Trophoblast cell (in vitro differentiated cells and primary cell): ENCODE measurements at regions not wholly inside any gene's neighbourhood (a gene's known extent, or its start where the extent isn't known, plus 50 kb on each side); places are given as distances from the start of the nearest gene placed in this dataset.
A peak's percentile ranks its signal among the peaks of the same experiment; 100 is the strongest.
"Not testable (repeated sequence)": the region's sequence is repeated elsewhere in the genome, so short reads cannot be mapped to it uniquely, and the experiment has no call there.

Experiments
- DNase-seq, 2 donors: peaks; one replicate each; pipeline ENCODE4 v3.0.0-alpha.2; 2016
- H2AFZ ChIP-seq: 2 replicates; pipeline ENCODE4 v1.6.1; 2013; ENCODE audit warnings: low read length, moderate library complexity, mild to moderate bottlenecking; ENCODE audit not compliant: insufficient read depth, poor library complexity
- H2AK5ac ChIP-seq: 2 replicates; pipeline ENCODE4 v1.6.1; 2013; ENCODE audit warnings: mild to moderate bottlenecking, low read length
- H2BK120ac ChIP-seq: 2 replicates; pipeline ENCODE4 v1.6.1; 2013; ENCODE audit warnings: low read length, mild to moderate bottlenecking, moderate library complexity; ENCODE audit not compliant: insufficient read depth, poor library complexity
- H2BK12ac ChIP-seq: 2 replicates; pipeline ENCODE4 v1.6.1; 2013; ENCODE audit warnings: mild to moderate bottlenecking, low read length, moderate library complexity
- H2BK5ac ChIP-seq: 2 replicates; pipeline ENCODE4 v1.6.1; 2013; ENCODE audit warnings: low read length, low read depth, moderate library complexity, mild to moderate bottlenecking; ENCODE audit not compliant: poor library complexity
- H3K14ac ChIP-seq: 2 replicates; pipeline ENCODE4 v1.6.1; 2013; ENCODE audit warnings: mild to moderate bottlenecking, low read length
- H3K18ac ChIP-seq: 2 replicates; pipeline ENCODE4 v1.6.1; 2013; ENCODE audit warnings: mild to moderate bottlenecking, low read length
- H3K23ac ChIP-seq: 2 replicates; pipeline ENCODE4 v1.6.1; 2013; ENCODE audit warnings: low read length
- H3K27ac ChIP-seq: 2 replicates; pipeline ENCODE4 v1.5.1; 2013; ENCODE audit warnings: low read depth, mild to moderate bottlenecking, inconsistent platforms, low read length, moderate library complexity
- H3K27me3 ChIP-seq: 2 replicates; pipeline ENCODE4 v1.6.1; 2013; ENCODE audit warnings: inconsistent platforms, mild to moderate bottlenecking, low read length, moderate library complexity; ENCODE audit not compliant: insufficient read depth
- H3K36me3 ChIP-seq, 2 experiments: 1 replicate in 1 of 2; 2 replicates in 1 of 2; pipeline ENCODE4 v1.6.1; 2013; ENCODE audit warnings: low read length in 2 of 2, mild to moderate bottlenecking in 2 of 2, moderate library complexity in 1 of 2; ENCODE audit not compliant: insufficient read depth in 2 of 2, control insufficient read depth in 1 of 2
- H3K4ac ChIP-seq: 2 replicates; pipeline ENCODE4 v1.6.1; 2013; ENCODE audit warnings: low read depth, mild to moderate bottlenecking, low read length, moderate library complexity
- H3K4me1 ChIP-seq, 2 experiments: 1 replicate in 1 of 2; 2 replicates in 1 of 2; pipeline ENCODE4 v1.6.1; 2013; ENCODE audit warnings: low read length in 2 of 2, mild to moderate bottlenecking in 2 of 2, moderate library complexity in 1 of 2; ENCODE audit not compliant: insufficient read depth in 2 of 2, control insufficient read depth in 1 of 2
- H3K4me2 ChIP-seq: 2 replicates; pipeline ENCODE4 v1.6.1; 2013; ENCODE audit warnings: inconsistent platforms, mild to moderate bottlenecking, low read length, moderate library complexity
- H3K4me3 ChIP-seq: 2 replicates; pipeline ENCODE4 v1.5.1; 2013; ENCODE audit warnings: mild to moderate bottlenecking, low read depth, low read length, inconsistent platforms
- H3K79me1 ChIP-seq: one replicate; pipeline ENCODE4 v1.6.1; 2013; ENCODE audit warnings: low read length
- H3K79me2 ChIP-seq: 2 replicates; pipeline ENCODE4 v1.6.1; 2013; ENCODE audit warnings: low read length, mild to moderate bottlenecking; ENCODE audit not compliant: control insufficient read depth, insufficient read depth, poor library complexity
- H3K9ac ChIP-seq: 2 replicates; pipeline ENCODE4 v1.6.1; 2013; ENCODE audit warnings: mild to moderate bottlenecking, low read length
- H3K9me3 ChIP-seq: 2 replicates; pipeline ENCODE4 v1.6.1; 2013; ENCODE audit warnings: low read depth, mild to moderate bottlenecking, control low read depth, inconsistent platforms, low read length; ENCODE audit not compliant: insufficient read depth
- H4K12ac ChIP-seq: 2 replicates; pipeline ENCODE4 v1.6.1; 2013; ENCODE audit warnings: low read depth, mild to moderate bottlenecking, low read length, moderate library complexity
- H4K8ac ChIP-seq: 2 replicates; pipeline ENCODE4 v1.6.1; 2013; ENCODE audit warnings: low read depth, mild to moderate bottlenecking, low read length, moderate library complexity
- H4K91ac ChIP-seq: one replicate; pipeline ENCODE4 v1.6.1; 2013; ENCODE audit warnings: low read depth, mild to moderate bottlenecking, low read length, moderate library complexity
- WGBS: extraction: QIAGEN DNeasy Blood & Tissue Kit; methylation state at CpG from one replicate; pipeline ENCODE4 v1.1.7; 2013; ENCODE audit warnings: missing lambda C conversion rate; ENCODE audit not compliant: insufficient read length, insufficient coverage; ENCODE audit errors: extremely low coverage; 5-methylcytosine and 5-hydroxymethylcytosine counted together

DNA sequence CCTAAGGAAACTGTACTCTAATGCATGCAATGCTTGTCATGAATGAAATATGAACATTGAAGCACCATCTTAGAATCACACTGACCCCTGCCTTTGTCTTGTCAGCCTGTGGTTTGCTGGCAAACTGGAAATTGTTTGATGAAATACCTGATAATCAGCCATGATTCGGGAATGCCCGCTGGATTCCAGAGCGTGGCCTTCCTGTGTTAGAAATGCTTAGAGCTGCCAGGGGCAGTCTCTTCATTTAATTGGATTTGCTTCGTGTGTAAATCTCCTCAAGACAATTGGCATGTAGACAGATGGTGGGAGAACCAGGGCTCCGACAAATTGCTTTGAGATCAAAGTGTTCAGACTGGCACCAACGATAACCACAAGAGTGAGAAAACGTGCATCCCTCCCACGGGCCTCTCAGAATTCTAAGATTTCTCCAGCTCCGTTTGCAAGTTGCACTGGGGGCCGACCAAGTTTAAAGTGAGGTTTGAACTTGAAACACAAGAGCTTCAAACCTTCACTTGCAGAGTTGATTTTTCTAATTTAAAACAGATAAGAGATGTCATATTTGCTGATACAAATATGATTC lies 146.2 kb downstream of the ARRDC4 start:
- H2AFZ ChIP-seq, H3K27ac ChIP-seq, H2AK5ac ChIP-seq, H3K18ac ChIP-seq, H2BK5ac ChIP-seq, H3K23ac ChIP-seq, H4K91ac ChIP-seq, H3K27me3 ChIP-seq, H3K4me2 ChIP-seq, H3K4me3 ChIP-seq, H2BK12ac ChIP-seq, H3K14ac ChIP-seq, H3K79me2 ChIP-seq, H3K36me3 ChIP-seq, H3K79me1 ChIP-seq, H3K4me1 ChIP-seq, H3K4ac ChIP-seq, H2BK120ac ChIP-seq, H4K12ac ChIP-seq, H3K9me3 ChIP-seq, H3K9ac ChIP-seq, H4K8ac ChIP-seq: not testable (repeated sequence)
- peak; percentile 50 to 75 for DNase-seq
- no CpG with 5 or more reads among the region's 10 CpGs for WGBS

DNA sequence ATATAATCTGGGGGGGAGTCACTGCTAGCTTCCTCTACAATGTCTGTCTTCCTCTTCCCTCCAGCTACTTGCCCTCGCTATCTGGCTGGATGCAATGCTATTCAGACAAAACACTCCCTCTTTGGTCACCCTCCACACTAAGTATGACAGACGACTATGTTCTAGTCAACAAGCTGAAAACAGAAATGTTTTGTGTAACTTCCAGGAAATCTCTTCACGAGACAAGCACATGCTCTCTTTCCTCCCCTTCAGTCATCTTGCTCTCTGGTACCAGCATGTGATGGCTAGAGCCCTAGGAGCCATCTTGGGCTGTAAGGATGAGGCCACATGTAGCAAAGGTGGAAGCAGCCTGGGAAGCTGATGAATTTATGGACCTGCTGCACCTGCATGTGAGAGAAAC lies 151.3 kb downstream of the ARRDC4 start:
- H3K4me3 ChIP-seq, result no peak overlapping the region
- H3K9ac ChIP-seq, result no peak overlapping the region
- no peak overlapping the region for H2AK5ac ChIP-seq
- no peak overlapping the region for H4K91ac ChIP-seq
- H2AFZ ChIP-seq, result no peak overlapping the region
- H3K18ac ChIP-seq, result no peak overlapping the region
- no peaks in the 10 kb centered on the region for H3K36me3 ChIP-seq
- no peak overlapping the region for H4K8ac ChIP-seq
- no peaks in the 10 kb centered on the region for H3K79me1 ChIP-seq
- no peaks in the 10 kb centered on the region for H3K27me3 ChIP-seq
- H2BK120ac ChIP-seq, result no peak overlapping the region
- H3K4ac ChIP-seq, result no peak overlapping the region
- no peaks in the 10 kb centered on the region for H3K79me2 ChIP-seq
- H2BK12ac ChIP-seq, result no peak overlapping the region
- H2BK5ac ChIP-seq, result no peak overlapping the region
- H3K4me1 ChIP-seq, result no peaks in the 10 kb centered on the region
- DNase-seq, result no peak
- WGBS, result no CpG with 5 or more reads among the region's 3 CpGs
- no peak overlapping the region for H4K12ac ChIP-seq
- H3K9me3 ChIP-seq, result no peaks in the 10 kb centered on the region
- no peak overlapping the region for H3K14ac ChIP-seq
- H3K27ac ChIP-seq, result no peak overlapping the region
- H3K4me2 ChIP-seq, result no peak overlapping the region
- no peak overlapping the region for H3K23ac ChIP-seq

DNA sequence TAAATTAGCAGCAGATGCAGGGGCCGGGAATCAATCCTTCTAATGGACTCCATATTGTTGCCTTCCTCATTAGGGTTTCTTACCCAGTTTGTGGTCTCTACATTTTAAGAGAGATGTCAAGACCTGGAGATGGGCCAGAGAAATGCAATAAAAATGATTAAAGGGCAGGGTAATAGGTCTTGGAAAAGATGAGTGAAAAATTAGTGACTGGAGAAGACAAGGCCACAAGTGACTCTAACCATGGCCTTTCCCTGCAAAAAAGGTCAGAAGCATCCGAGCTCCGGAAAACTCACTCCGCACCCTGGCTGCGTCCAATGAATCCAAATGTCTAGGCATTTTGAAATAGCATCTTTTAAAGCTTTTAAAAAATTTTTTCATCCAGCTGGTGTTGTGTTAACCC lies 152.8 kb downstream of the ARRDC4 start:
- no CpG with 5 or more reads among the region's 5 CpGs for WGBS
- Histone ChIP-seq H3K23ac (no peak overlapping the region), H3K36me3 (no peaks in the 10 kb centered on the region)

GRCh38 chr15:98120561-98120960 lies 160.1 kb downstream of the ARRDC4 start:
- WGBS, result no CpG with 5 or more reads among the region's 3 CpGs
- H4K8ac ChIP-seq, result no peak overlapping the region
- H3K18ac ChIP-seq, result no peak overlapping the region
- peak in 1 of 2 donors; percentile 11 for DNase-seq
- H3K9me3 ChIP-seq, result no peaks in the 10 kb centered on the region
- H3K23ac ChIP-seq, result no peak overlapping the region
- no peaks in the 10 kb centered on the region for H3K79me2 ChIP-seq
- H3K79me1 ChIP-seq, result no peaks in the 10 kb centered on the region
- no peak overlapping the region for H3K4ac ChIP-seq
- H3K9ac ChIP-seq, result no peak overlapping the region
- H2BK12ac ChIP-seq, result no peak overlapping the region
- H4K91ac ChIP-seq, result no peak overlapping the region
- no peak overlapping the region for H2BK120ac ChIP-seq
- H2AK5ac ChIP-seq, result no peak overlapping the region
- H3K36me3 ChIP-seq, result no peaks in the 10 kb centered on the region
- no peaks in the 10 kb centered on the region for H3K27me3 ChIP-seq
- H2BK5ac ChIP-seq, result no peak overlapping the region
- H3K27ac ChIP-seq, result no peak overlapping the region
- H2AFZ ChIP-seq, result no peak overlapping the region
- H3K14ac ChIP-seq, result no peak overlapping the region
- H4K12ac ChIP-seq, result no peak overlapping the region
- peaks cover 0 to 3% of the 10 kb centered on the region in 2 experiments for H3K4me1 ChIP-seq
- H3K4me2 ChIP-seq, result no peak overlapping the region
- no peak overlapping the region for H3K4me3 ChIP-seq

More for the DNA sequence above, 152.8 kb downstream of the ARRDC4 start:
- H3K4me1 ChIP-seq, result no peaks in the 10 kb centered on the region
- H3K27ac ChIP-seq, result no peak overlapping the region
- H2BK120ac ChIP-seq, result no peak overlapping the region
- no peak overlapping the region for H2AK5ac ChIP-seq
- no peak overlapping the region for H4K91ac ChIP-seq
- H3K18ac ChIP-seq, result no peak overlapping the region
- H4K12ac ChIP-seq, result no peak overlapping the region
- H3K79me2 ChIP-seq, result no peaks in the 10 kb centered on the region
- no peaks in the 10 kb centered on the region for H3K27me3 ChIP-seq
- no peak overlapping the region for H4K8ac ChIP-seq
- no peak overlapping the region for H3K14ac ChIP-seq
- no peak for DNase-seq
- H2AFZ ChIP-seq, result no peak overlapping the region
- no peak overlapping the region for H3K9ac ChIP-seq
- no peak overlapping the region for H2BK5ac ChIP-seq
- H3K79me1 ChIP-seq, result no peaks in the 10 kb centered on the region
- no peak overlapping the region for H3K4me2 ChIP-seq
- no peaks in the 10 kb centered on the region for H3K9me3 ChIP-seq
- no peak overlapping the region for H3K4ac ChIP-seq
- H2BK12ac ChIP-seq, result no peak overlapping the region
- no peak overlapping the region for H3K4me3 ChIP-seq
